MM.1S (cell line): ENCODE measurements at regions not wholly inside any gene's neighbourhood (a gene's known extent, or its start where the extent isn't known, plus 50 kb on each side); places are given as distances from the start of the nearest gene placed in this dataset.

Experiments used
- DNase-seq: peaks from one replicate; pipeline ENCODE4 v3.0.0-alpha.2; 2015
- H2AFZ ChIP-seq: fragments of 300-600 bp; sonication (generic); 2 replicates; pipeline ENCODE4 v1.6.0; 2016; ENCODE audit warnings: antibody characterized with exemption, low read length
- H3F3A ChIP-seq: fragments of 300-600 bp; sonication (generic); 2 replicates; pipeline ENCODE4 v1.6.1; 2016; ENCODE audit warnings: mild to moderate bottlenecking, antibody characterized with exemption, low read length, moderate library complexity, mixed read lengths; ENCODE audit not compliant: insufficient read depth
- H3K27ac ChIP-seq: fragments of 300-600 bp; sonication (generic); 2 replicates; pipeline ENCODE4 v1.5.1; 2016; ENCODE audit warnings: mild to moderate bottlenecking, low read length
- H3K27me3 ChIP-seq: fragments of 300-600 bp; sonication (generic); replicated peaks from 2 replicates; pipeline ENCODE4 v1.6.0; 2016; ENCODE audit warnings: low read length; ENCODE audit not compliant: insufficient read depth
- H3K36me3 ChIP-seq: fragments of 300-600 bp; sonication (generic); replicated peaks from 2 replicates; pipeline ENCODE4 v1.6.1; 2016; ENCODE audit warnings: mild to moderate bottlenecking, low read length, mixed read lengths; ENCODE audit not compliant: insufficient read depth
- H3K4me1 ChIP-seq: fragments of 300-600 bp; sonication (generic); 2 replicates; pipeline ENCODE4 v1.6.1; 2016; ENCODE audit warnings: low read length, mixed read lengths
- H3K4me2 ChIP-seq: fragments of 300-600 bp; sonication (generic); 2 replicates; pipeline ENCODE4 v1.6.0; 2016; ENCODE audit warnings: low read depth, low read length
- H3K4me3 ChIP-seq: fragments of 300-600 bp; sonication (generic); 2 replicates; pipeline ENCODE4 v1.5.1; 2016; ENCODE audit warnings: low read length, mixed read lengths
- H3K79me2 ChIP-seq: fragments of 300-600 bp; sonication (generic); 2 replicates; pipeline ENCODE4 v1.6.1; 2016; ENCODE audit warnings: mixed run types, low read length, mixed read lengths
- H3K9ac ChIP-seq: fragments of 300-600 bp; sonication (generic); 2 replicates; pipeline ENCODE4 v1.6.1; 2016; ENCODE audit warnings: low read length, mixed read lengths
- H3K9me2 ChIP-seq: fragments of 300-600 bp; sonication (generic); replicated peaks from 2 replicates; pipeline ENCODE4 v1.6.1; 2016; ENCODE audit warnings: mild to moderate bottlenecking, low read length, mixed read lengths; ENCODE audit not compliant: insufficient read depth
- H3K9me3 ChIP-seq: fragments of 300-600 bp; sonication (generic); replicated peaks from 2 replicates; pipeline ENCODE4 v1.6.1; 2016; ENCODE audit warnings: mild to moderate bottlenecking, low read length, mixed read lengths; ENCODE audit not compliant: insufficient read depth
- H4K20me1 ChIP-seq: fragments of 300-600 bp; sonication (generic); 2 replicates; pipeline ENCODE4 v1.6.1; 2016; ENCODE audit warnings: mild to moderate bottlenecking, low read length, moderate library complexity, mixed read lengths; ENCODE audit not compliant: insufficient read depth
- CTCF ChIP-seq: fragments of 300-600 bp; sonication (generic); IDR thresholded peaks from 2 replicates; pipeline ENCODE4 v1.5.1; 2016; ENCODE audit warnings: antibody characterized with exemption, low read length, mixed read lengths
- EZH2 ChIP-seq: fragments of 300-600 bp; sonication (generic); optimal IDR thresholded peaks from 2 replicates; pipeline ENCODE3; 2017; ENCODE audit warnings: low read depth, mild to moderate bottlenecking, antibody characterized with exemption, low read length, mixed read lengths
- EZH2phosphoT487 ChIP-seq: fragments of 300-600 bp; sonication (generic); IDR thresholded peaks from 2 replicates; pipeline ENCODE4 v1.6.1; 2018; ENCODE audit warnings: antibody characterized with exemption, low read length

GRCh38 chr1:214979191-214979590, 103.3 kb upstream of the KCNK2 start:
- no peak for DNase-seq
- H4K20me1 ChIP-seq, result no peaks in the 10 kb centered on the region
- H3F3A ChIP-seq, result no peaks in the 10 kb centered on the region
- H3K4me2 ChIP-seq, result no peak overlapping the region
- H3K4me1 ChIP-seq, result no peaks in the 10 kb centered on the region
- no peak overlapping the region for H2AFZ ChIP-seq
- H3K9me2 ChIP-seq, result no peaks in the 10 kb centered on the region
- no peak overlapping the region for H3K27ac ChIP-seq
- H3K79me2 ChIP-seq, result no peaks in the 10 kb centered on the region
- H3K27me3 ChIP-seq, result no peaks in the 10 kb centered on the region
- TF ChIP-seq EZH2 (no peak), CTCF (no peak), EZH2phosphoT487 (no peak)
- H3K9ac ChIP-seq, result no peak overlapping the region
- no peak overlapping the region for H3K4me3 ChIP-seq
- H3K36me3 ChIP-seq, result no peaks in the 10 kb centered on the region
- no peaks in the 10 kb centered on the region for H3K9me3 ChIP-seq

DNA sequence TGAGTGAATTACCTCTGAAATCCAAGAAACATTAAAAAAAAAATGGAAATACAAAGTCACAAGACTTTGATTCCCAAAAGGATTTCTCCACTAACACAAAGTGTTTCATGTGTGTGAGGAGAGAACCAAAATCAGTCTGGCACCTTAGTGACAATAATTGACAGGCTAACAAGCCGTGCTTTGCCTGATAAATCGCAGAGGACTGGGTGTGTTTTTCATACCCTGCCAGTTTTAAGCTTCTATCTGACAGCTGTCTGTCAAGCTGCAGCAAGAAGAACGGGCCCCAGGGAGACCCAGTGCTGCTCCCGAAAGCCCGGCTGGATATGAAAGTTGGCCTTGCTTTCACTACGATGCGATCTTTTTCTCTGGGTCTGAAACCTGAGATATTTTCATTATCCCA, 101.6 kb upstream of the KCNK2 start:
- H3K9me2 ChIP-seq, result no peaks in the 10 kb centered on the region
- no peak overlapping the region for H3K4me3 ChIP-seq
- H3F3A ChIP-seq, result no peaks in the 10 kb centered on the region
- no peaks in the 10 kb centered on the region for H3K79me2 ChIP-seq
- DNase-seq, result no peak
- no peak overlapping the region for H3K27ac ChIP-seq
- H3K9ac ChIP-seq, result no peak overlapping the region
- H4K20me1 ChIP-seq, result no peaks in the 10 kb centered on the region
- H3K4me2 ChIP-seq, result no peak overlapping the region
- no peaks in the 10 kb centered on the region for H3K4me1 ChIP-seq
- no peaks in the 10 kb centered on the region for H3K36me3 ChIP-seq
- no peaks in the 10 kb centered on the region for H3K9me3 ChIP-seq
- no peaks in the 10 kb centered on the region for H3K27me3 ChIP-seq
- TF ChIP-seq EZH2phosphoT487 (no peak), CTCF (no peak), EZH2 (no peak)
- H2AFZ ChIP-seq, result no peak overlapping the region

GRCh38 chr1:214983126-214983869, 99.2 kb upstream of the KCNK2 start:
- Histone ChIP-seq H3K27me3 (no peaks in the 10 kb centered on the region), H3K9me3 (no peaks in the 10 kb centered on the region), H4K20me1 (no peaks in the 10 kb centered on the region), H3K4me3 (no peak overlapping the region), H3K79me2 (no peaks in the 10 kb centered on the region), H2AFZ (no peak overlapping the region), H3F3A (no peaks in the 10 kb centered on the region), H3K4me2 (no peak overlapping the region), H3K36me3 (no peaks in the 10 kb centered on the region), H3K9ac (no peak overlapping the region), H3K27ac (no peak overlapping the region), H3K4me1 (no peaks in the 10 kb centered on the region), H3K9me2 (no peaks in the 10 kb centered on the region)
- no peak for DNase-seq
- no peak for TF ChIP-seq EZH2
- no peak for TF ChIP-seq CTCF
- TF ChIP-seq EZH2phosphoT487, result no peak
